Small intestine (tissue), 7 donors: ENCODE measurements at regions not wholly inside any gene's neighbourhood (a gene's known extent, or its start where the extent isn't known, plus 50 kb on each side); places are given as distances from the start of the nearest gene placed in this dataset.

Experiments used
- DNase-seq, 2 donors: peaks; one replicate each; pipeline versions ENCODE4 v3.0.0 to v3.0.0-alpha.2; 2013
- FAIRE-seq: peaks from 2 replicates; lab custom pipeline; 2012; peaks lifted over from hg19 to GRCh38; lab: Jason Lieb, UNC
- H3K27ac ChIP-seq, 3 donors: one replicate each; pipeline ENCODE4 v1.5.1; 2013; ENCODE audit warnings: low read length in 2 of 3, mild to moderate bottlenecking in 2 of 3, control low read depth in 1 of 3, inconsistent platforms in 1 of 3, low read depth in 1 of 3, moderate library complexity in 1 of 3
- H3K27me3 ChIP-seq, 3 donors: one replicate each; pipeline ENCODE4 v1.6.1; 2013; ENCODE audit warnings: low read length in 3 of 3, inconsistent platforms in 1 of 3; ENCODE audit not compliant: control insufficient read depth in 3 of 3, insufficient read depth in 3 of 3
- H3K36me3 ChIP-seq, 3 donors: one replicate each; pipeline ENCODE4 v1.6.1; 2013; ENCODE audit warnings: low read length in 3 of 3, inconsistent platforms in 1 of 3, low read depth in 1 of 3, mild to moderate bottlenecking in 1 of 3, moderate library complexity in 1 of 3; ENCODE audit not compliant: control insufficient read depth in 3 of 3, insufficient read depth in 2 of 3
- H3K4me1 ChIP-seq, 3 donors: one replicate each; pipeline ENCODE4 v1.6.1; 2013; ENCODE audit warnings: low read length in 2 of 3, inconsistent platforms in 1 of 3, low read depth in 1 of 3, mild to moderate bottlenecking in 1 of 3, moderate library complexity in 1 of 3; ENCODE audit not compliant: control insufficient read depth in 3 of 3, insufficient read depth in 2 of 3
- H3K4me3 ChIP-seq, 3 donors: one replicate each; pipeline ENCODE4 v1.5.1; 2013; ENCODE audit warnings: low read length in 3 of 3, control low read depth in 1 of 3, inconsistent platforms in 1 of 3, low read depth in 1 of 3, mild to moderate bottlenecking in 1 of 3, moderate library complexity in 1 of 3
- H3K9me3 ChIP-seq, 2 donors: one replicate each; pipeline ENCODE4 v1.6.1; 2013; ENCODE audit warnings: low read depth in 1 of 2, low read length in 1 of 2; ENCODE audit not compliant: control insufficient read depth in 2 of 2, insufficient read depth in 1 of 2
- WGBS, 3 donors: extraction: QIAGEN DNeasy Blood & Tissue Kit; methylation state at CpG; one replicate each; pipeline ENCODE4 v1.1.7; 2013; 5-methylcytosine and 5-hydroxymethylcytosine counted together
- donor health status: healthy with polysubstance abuse.
- donor health status: control.
- donor health status: control.
- donor health status: Bipolar disorder and iron deficiency.
- donor health status: healthy.

DNA sequence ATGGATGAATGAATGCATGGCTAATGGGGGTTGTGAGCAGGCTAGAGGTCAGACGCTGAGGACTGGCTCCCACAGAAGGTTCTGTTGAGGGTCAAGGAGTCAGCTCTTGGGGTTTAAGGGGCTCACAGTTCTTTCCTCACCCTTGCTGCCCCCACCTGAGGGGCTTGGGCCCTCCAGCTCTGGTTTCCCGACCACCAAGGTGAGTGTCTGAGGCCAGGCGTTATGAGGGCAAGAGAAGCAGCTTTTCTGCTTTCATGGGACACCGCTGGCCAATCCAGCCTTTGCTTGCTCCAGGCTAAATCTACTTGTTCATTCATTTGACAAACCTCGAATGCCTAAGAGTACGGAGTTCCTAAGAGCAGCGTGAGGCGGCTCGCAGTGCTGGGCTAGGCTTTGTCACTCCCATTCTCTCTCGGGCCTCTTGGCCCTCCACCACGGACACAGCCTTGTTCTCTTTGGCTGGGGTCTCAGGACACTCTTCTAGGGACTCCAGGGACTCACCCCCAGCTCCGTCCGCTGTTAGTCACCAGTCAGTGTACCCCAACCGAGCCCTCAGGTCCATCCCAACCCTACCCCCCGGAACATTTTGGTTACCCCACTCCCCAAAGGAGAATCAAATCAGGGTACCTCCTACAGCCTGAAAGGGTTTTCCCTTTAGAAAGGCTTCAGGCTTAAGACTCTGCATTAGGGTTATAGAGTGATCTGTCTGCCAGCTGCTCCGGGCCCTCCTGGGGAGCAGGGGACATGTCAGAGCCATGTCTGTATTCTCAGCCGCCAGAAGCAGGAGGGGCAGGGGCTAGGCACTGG is 210.1 kb upstream of the MVB12B start:
- Histone ChIP-seq H3K36me3 (no peaks in the 10 kb centered on the region), H3K9me3 (no peaks in the 10 kb centered on the region), H3K4me1 (no peaks in the 10 kb centered on the region), H3K27me3 (peaks cover 0 to 7% (median 0%) of the 10 kb centered on the region in 3 donors), H3K27ac (no peak overlapping the region), H3K4me3 (no peak overlapping the region)
- 76 to 84% (median 84%) methylated on average over 17 of the region's 17 CpGs for WGBS, 3 donors
- FAIRE-seq (no peak), DNase-seq (no peak)

DNA sequence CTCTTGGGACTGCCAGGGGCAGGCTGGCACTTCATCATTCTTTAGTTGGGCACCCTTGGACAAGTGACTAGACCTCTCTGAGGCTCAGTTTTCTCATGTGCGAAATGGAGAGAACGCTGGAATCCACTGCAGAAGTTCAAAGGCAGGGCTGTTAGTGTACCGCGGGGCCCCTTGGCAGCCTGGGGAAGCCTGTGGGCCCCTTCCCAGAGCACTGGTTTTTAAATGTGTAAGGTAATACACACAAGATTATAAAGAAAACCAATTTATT is 209.5 kb upstream of the MVB12B start:
- no peak overlapping the region for H3K4me3 ChIP-seq
- H3K9me3 ChIP-seq = no peaks in the 10 kb centered on the region
- no peaks in the 10 kb centered on the region for H3K4me1 ChIP-seq
- 92 to 95% (median 94%) methylated on average over 4 of the region's 4 CpGs for WGBS, 3 donors
- H3K27me3 ChIP-seq = peaks cover 0 to 7% (median 0%) of the 10 kb centered on the region in 3 donors
- no peak overlapping the region for H3K27ac ChIP-seq
- H3K36me3 ChIP-seq = no peaks in the 10 kb centered on the region
- DNase-seq (no peak), FAIRE-seq (no peak)

DNA sequence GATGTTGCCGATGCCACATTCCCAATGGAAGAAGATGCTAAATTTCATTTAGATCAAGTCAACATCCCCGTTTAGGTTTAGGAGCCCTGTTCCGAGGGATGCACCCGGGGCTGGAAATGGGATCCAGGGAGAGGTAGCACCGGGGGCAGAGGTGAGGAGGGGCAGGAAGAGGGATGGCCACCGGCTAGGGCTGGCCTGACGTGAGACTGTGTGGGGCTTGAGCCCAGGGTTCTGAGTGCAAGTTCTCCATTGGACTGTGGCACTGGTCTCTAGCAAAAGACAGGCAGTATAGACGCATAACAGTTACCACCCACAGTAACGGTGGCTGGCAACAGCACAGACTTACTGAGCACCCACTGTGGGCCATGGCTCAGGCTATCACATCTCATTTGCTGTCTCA is 209.0 kb upstream of the MVB12B start:
- H3K27me3 ChIP-seq = peaks cover 0 to 9% (median 2%) of the 10 kb centered on the region in 3 donors
- FAIRE-seq = no peak
- no peak overlapping the region for H3K4me3 ChIP-seq
- no peak for DNase-seq
- H3K4me1 ChIP-seq = no peaks in the 10 kb centered on the region
- H3K27ac ChIP-seq = no peak overlapping the region
- H3K9me3 ChIP-seq = no peaks in the 10 kb centered on the region
- 86 to 93% (median 88%) methylated on average over 9 of the region's 9 CpGs for WGBS, 3 donors
- no peaks in the 10 kb centered on the region for H3K36me3 ChIP-seq

DNA sequence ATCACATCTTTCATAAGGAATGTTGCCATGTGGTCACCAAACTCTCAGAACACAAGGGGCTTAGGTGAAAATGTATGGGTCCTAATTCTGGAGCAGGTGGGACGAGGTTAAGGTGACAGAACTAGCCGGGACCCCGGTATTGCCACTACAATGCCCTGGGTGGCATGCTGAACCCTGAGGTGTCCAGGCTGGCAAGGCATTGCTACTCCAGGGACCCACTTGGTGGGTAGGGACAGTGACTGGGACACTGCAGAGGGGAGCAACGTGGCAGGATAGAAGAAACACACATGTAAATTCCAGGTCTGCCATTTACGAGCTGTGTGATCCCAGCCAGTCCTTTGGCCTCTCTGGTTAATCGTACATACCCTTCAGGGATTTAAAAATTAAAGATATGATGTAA is 206.9 kb upstream of the MVB12B start:
- FAIRE-seq (no peak), DNase-seq (no peak)
- 71 to 83% (median 74%) methylated on average over 6 of the region's 6 CpGs for WGBS, 3 donors
- Histone ChIP-seq H3K27me3 (peaks cover 0 to 18% (median 2%) of the 10 kb centered on the region in 3 donors), H3K36me3 (no peaks in the 10 kb centered on the region), H3K4me1 (no peaks in the 10 kb centered on the region), H3K27ac (no peak overlapping the region), H3K4me3 (no peak overlapping the region), H3K9me3 (no peaks in the 10 kb centered on the region)

DNA sequence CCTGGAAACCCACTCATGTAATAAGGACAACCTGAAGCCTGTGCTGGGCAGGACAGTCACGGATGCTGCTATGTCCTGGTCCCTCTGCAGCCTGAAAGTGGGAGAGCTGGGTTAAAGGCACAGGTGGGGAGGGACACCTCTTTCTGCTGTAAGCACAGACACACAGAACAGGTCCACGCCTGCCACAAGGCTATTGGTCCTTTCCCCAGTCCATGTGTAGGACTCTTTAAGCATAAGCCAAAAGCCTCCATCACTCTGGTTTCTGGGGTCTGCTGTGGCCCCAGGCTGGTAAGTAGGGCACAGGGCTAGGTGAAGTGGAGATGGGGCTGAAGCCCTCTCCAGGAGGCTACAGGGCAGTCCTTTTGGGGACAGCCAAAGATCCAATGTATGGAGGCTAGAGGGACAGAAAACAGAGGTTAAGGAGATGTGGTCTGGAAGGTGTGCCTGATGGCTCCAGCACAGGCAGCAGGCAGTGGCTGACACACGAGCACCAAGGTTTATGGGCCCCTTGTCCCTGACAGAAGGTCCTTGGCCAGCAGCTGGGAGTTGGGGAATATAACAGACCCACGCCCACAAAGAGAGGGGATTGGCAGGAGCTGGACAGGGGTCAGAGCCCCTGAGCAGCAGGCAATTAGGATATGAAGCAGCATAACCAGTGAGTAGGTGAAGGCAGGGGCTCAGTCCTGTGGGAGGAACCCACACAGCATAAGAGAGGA is 203.6 kb upstream of the MVB12B start:
- Histone ChIP-seq H3K9me3 (no peaks in the 10 kb centered on the region), H3K4me3 (no peak overlapping the region), H3K4me1 (no peaks in the 10 kb centered on the region), H3K36me3 (no peaks in the 10 kb centered on the region), H3K27ac (no peak overlapping the region), H3K27me3 (peaks cover 2 to 14% (median 4%) of the 10 kb centered on the region in 3 donors)
- DNase-seq = no peak
- FAIRE-seq = no peak
- 50 to 74% (median 52%) methylated on average over 4 of the region's 4 CpGs for WGBS, 3 donors

DNA sequence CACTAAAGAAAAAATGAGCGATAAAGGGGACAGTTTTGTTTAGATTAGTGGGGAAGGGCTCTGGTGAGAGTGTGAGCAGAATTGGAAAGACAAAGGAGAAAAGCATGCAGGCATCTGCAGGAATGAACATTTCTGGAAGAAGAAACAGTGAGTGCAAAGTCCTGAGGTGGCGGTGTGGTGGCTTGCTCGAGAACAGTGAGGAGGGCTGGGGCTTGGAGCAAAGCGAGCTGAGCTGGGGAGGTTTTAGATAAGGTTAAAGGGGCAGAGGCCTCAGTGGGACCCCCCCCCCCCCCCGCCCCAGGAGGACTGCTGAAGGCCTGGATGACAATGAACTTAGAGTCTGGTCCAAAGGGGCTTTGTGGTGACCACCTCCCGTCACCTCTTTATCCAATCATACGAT is 202.7 kb upstream of the MVB12B start:
- 38 to 59% (median 44%) methylated on average over 7 of the region's 7 CpGs for WGBS, 3 donors
- Histone ChIP-seq H3K4me3 (no peak overlapping the region), H3K4me1 (no peaks in the 10 kb centered on the region), H3K9me3 (no peaks in the 10 kb centered on the region), H3K27me3 (peaks cover 4 to 14% (median 5%) of the 10 kb centered on the region in 3 donors), H3K27ac (no peak overlapping the region), H3K36me3 (no peaks in the 10 kb centered on the region)
- FAIRE-seq = no peak
- no peak for DNase-seq

DNA sequence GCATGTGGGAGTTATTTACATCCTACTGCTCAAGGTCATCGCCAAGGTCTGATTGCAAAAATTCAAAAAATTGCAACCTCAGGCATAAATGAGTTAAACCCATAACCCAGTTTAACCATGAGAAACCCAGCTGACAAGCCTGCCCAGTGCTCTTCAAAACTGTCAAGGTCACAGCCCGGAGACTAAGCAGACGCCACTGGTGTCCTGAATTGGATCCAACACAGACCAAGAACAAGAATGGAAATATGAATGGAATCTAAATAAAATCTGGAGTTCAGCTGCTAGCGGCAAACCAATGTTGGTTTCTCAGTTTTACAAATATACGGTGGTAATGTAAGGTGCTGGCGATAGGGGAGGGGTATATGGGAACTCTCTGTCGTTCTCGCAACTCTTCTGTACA is 201.5 kb upstream of the MVB12B start:
- Histone ChIP-seq H3K36me3 (no peaks in the 10 kb centered on the region), H3K4me1 (no peaks in the 10 kb centered on the region), H3K27me3 (peaks cover 4 to 10% (median 5%) of the 10 kb centered on the region in 3 donors), H3K27ac (no peak overlapping the region), H3K9me3 (no peaks in the 10 kb centered on the region), H3K4me3 (no peak overlapping the region)
- DNase-seq (no peak), FAIRE-seq (no peak)
- 57 to 77% (median 77%) methylated on average over 8 of the region's 8 CpGs for WGBS, 3 donors

DNA sequence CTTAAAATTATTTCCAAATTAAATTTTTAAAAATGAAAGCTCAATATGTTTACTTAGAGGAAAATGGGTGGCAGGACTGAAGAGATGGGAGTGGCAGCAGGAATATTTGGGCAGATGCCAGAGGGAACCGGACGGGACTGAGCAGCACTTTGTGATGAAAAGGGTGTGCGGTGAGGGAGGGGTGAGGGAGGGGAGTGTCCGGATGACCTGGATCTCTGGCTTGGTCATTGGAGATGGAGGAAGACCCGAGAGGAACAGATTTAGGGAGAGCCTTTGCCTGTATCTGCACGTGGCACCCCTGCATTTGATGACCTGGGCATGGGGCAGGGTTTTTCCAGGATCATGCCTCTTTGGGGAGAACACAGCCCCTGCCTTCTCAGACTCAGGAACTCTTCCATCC is 201.1 kb upstream of the MVB12B start:
- no peak for FAIRE-seq

More for the DNA sequence above, 201.1 kb upstream of the MVB12B start:
- DNase-seq = no peak
- Histone ChIP-seq H3K4me3 (no peak overlapping the region), H3K4me1 (no peaks in the 10 kb centered on the region), H3K27me3 (peaks cover 4 to 10% (median 5%) of the 10 kb centered on the region in 3 donors), H3K27ac (no peak overlapping the region), H3K9me3 (no peaks in the 10 kb centered on the region), H3K36me3 (no peaks in the 10 kb centered on the region)
- 22 to 45% (median 41%) methylated on average over 6 of the region's 6 CpGs for WGBS, 3 donors
